NCI-H1417 (cell line): ENCODE measurements at regions not wholly inside any gene's neighbourhood (a gene's known extent, or its start where the extent isn't known, plus 50 kb on each side); places are given as distances from the start of the nearest gene placed in this dataset.
A peak's percentile ranks its signal among the peaks of the same experiment; 100 is the strongest.

Source experiments
- DNase-seq, 3 experiments: peaks; one replicate each; lab custom pipeline; 2025; lab: John Stamatoyannopoulos, UW

GRCh38 chr11:8826139-8826786, 84.7 kb upstream of the AKIP1 start:
- DNase-seq = no peak

GRCh38 chr11:8826901-8827560, 84.0 kb upstream of the AKIP1 start:
- DNase-seq = no peak

DNA sequence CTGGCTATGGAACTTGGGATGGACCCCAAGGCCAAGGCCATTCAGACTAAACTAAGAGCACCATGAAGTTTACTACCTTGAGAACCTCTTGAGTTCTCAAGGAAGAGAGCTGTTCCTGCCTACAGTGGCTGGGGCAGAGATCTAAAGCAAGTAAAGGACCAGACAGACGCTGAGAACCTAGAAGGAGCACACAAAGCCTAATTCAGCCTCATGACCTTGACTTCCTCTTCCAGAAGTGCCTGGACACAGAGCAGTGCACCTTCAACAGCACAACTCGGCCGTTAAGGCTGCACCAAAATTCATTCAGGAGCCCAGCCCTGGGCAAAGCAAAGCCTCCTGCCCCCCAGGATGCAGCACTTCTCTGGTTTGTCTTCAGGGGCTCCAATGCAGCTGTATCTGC, 82.9 kb upstream of the AKIP1 start:
- no peak for DNase-seq

DNA sequence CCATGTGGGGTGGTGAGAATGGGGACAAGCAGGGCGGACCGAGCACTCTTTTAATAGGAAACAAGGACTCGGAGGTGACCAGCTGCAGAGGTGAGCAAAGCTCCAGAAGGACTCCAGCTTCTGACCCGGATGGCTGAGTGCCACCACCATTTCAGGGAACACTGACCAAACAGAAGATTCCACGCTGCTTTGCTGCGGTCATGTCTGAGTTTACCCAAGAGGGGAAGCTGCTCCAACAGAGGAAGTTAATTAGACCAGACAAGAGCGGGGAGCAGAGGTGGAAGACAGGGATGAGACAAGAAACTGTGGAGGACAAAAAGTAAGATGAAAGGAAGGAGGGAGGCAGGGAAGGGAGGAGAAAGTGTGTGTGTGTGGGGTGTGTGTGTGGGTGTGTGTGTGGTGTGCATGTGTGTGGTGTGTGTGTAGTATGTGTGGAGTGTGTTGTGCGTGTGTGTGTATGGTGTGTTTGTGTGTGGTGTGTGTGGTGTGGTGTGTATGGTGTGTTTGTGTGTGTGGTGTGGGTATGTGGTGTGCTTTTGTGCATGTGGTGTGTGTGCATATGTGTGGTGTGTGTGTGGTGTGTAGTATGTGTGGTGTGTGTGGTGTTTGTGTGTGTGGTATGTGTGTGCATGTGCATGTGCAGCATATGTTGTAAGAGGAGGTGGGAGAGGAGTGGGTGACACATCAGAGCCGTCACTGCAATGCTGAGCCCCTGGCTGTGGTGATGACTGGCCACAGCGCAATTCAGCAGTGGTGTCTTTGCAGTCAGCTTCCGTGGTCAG, 82.2 kb upstream of the AKIP1 start:
- no peak for DNase-seq

DNA sequence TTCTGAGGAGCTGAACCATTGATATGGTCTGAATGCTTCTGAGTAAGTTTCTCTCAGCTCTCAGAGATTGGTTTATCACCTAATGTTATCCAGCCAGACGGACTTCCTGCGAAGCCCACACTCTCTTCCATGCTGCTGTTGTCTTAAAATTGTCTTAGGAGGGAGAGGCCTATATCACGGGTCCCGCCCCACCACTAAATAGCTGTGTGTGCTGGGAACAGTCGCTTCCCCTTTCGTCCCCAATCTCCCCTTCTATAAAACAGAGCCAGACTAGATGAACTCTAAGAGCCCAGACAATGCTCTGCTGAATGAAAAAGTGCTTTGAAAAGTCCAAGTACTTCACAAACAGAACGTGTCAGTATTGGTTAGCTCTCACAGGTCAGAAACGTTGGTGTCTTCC, 81.4 kb upstream of the AKIP1 start:
- no peak for DNase-seq

GRCh38 chr11:8830641-8831040, 80.3 kb upstream of the AKIP1 start:
- DNase-seq = no peak

GRCh38 chr11:8831861-8832260, 79.1 kb upstream of the AKIP1 start:
- DNase-seq = no peak

DNA sequence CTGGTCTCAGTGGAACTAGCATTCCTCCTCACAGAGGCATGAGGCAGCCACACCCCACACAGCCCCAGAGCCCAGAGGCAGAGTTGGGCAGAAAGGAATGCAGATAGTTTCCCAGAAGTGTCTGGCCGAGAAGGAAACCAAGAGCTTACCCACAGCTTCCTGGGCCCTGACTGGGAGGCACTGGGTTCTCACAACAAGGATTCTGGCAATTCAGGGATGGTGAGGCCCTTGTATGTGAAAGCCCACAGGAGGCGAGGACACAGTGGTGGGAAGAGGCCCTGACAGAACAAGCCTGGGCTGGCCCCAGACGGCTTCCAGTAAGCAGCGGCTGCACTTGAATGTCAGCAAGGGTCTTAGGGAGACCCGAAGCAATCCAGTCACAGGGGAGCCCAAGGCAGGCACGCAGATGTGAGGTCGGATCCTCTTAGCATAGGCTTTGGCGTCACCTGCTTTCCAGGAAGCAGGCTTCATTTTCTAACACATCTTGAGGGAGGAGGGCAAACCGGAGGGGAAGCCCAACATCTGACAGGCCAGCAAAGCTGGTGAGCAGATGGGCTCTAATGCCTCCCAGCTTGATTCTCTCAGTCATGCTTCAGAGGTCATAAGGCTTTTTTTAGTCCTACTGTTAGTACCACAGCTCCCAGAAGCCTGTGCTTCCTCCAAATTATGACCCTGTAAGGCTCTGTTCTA, 78.3 kb upstream of the AKIP1 start:
- DNase-seq = peak; percentile 4 to 72 (median 45)

DNA sequence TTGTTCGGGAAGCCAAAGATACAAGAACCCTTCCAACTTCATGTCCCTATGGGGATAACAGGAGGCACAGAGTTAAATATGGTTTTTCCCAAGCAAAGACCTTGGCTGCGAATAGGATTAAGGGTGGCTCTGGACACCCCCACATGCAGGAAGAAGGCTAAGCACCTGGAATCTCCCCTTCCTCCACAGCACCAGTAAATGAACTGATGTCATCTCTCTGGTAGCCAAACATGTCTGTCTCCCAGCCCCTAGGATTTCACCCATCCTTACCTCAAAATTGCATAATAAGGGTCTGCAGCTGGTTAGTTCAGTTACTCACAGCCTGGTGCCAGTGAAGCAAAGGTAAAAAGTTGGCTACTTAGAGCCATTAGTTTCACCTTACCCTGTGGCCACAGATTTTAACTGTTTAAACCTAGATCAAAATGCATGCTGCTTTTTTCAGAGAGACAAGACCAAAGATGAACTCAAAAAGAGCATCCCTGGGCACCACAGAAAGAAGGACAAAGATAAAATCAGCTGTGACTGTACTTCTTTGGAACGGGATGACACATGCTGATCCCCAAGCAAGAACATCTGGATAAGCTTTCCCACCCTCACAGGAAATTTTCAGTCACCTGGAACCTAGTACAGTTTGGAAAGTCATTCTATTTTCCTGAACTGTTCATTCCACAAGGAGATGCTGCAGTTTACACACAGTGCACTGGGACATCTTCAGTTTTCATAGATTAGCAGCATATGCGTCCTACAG, 77.2 kb upstream of the AKIP1 start:
- no peak for DNase-seq

DNA sequence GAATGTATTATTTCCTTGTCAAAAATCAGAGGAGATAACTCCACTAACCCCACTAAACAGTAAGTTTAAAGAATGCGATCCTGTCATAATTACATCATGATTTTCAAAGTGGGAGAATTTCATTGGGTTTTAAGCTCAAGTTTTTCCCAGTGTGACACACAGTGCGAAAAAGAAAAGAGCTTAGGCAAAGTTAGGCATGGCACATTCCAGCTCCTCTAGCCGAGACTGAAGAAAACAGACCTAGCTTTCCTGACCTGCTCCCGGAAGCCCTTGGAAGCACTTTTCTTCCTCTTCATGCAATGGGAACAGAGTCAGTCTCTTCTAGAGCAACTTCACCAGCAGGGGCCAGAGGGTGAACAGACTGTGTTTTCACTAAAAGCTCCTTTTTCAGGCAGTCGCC, 76.6 kb upstream of the AKIP1 start:
- DNase-seq = no peak

GRCh38 chr11:8838248-8838647, 72.7 kb upstream of the AKIP1 start:
- no peak for DNase-seq

DNA sequence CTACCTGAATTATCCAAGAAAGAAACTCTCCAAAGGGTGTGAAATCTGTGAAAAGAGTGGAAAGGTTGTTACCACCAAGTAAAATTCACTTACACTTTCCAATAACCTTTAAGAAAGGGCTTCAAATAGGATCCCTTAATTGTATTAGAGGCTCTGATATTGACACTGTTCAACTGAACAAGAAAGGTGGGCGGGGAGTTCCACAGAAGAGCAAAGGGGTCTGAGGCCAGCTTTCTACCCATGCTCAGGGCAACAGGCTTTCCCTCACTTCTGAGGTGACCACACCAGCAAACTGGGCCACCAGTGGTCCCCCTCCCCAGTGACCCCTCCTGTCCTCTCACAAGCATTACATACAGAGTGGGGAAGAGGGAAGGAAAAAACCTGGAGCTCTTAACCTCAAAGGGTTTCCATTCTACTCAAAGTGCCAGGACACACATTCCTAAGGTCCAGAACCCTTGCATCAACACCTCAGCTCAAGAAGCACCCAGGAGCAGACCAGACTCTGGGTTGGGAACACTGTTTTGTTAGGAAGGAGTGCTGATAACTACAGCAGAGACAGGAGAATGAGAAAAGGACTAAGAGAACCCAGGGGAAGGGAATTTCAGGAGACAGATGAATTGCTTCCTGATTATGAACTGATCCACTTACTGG, 71.6 kb upstream of the AKIP1 start:
- DNase-seq = peak in 1 of 3 experiments; percentile 32

DNA sequence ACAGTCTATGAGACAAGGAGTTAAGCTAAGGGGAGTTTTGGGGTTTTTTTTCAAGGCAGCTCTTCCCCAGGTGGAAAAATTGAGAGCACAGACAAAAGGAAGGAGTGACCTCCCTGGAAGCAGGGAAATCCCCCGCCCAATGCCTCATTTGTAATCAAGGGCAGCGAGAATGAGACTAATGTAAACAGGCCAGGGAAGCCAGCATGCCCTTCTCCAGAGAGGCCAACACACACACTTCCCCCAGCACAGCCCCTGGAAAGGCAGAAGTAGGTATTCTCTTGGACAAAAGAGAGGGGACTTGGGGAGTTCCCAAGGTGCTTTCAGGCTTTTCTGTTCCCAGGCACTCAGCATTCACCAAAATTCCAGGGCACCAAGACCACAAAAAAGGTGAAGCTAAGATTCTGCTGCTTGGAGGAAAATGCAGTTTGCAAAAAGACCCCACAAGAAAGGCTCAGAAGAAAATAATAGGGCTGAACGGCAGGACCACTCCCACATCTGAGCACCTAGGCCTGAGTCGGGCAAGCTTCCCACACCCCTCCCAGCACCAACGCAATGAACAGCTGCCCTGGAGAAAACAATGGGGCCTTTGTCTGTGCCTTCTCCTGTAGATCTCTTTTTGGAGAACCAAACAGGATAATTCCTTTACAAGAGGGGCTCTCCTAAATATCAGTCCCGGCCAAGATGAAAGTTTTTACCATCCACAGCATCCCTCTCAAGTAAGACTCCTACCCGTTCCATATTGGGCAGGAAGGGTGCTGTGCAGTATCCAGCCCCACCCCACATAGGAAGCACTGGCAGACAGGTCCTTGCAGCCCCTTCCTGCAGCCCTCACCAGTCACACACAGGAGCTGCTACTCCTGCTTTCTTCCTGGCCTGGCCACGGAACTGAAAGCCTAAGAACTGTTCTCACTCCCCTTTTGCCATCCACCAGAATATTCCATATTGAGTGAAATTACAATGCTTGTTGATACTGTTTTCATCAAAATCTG, 70.7 kb upstream of the AKIP1 start:
- DNase-seq = peak in 1 of 3 experiments; percentile 32

DNA sequence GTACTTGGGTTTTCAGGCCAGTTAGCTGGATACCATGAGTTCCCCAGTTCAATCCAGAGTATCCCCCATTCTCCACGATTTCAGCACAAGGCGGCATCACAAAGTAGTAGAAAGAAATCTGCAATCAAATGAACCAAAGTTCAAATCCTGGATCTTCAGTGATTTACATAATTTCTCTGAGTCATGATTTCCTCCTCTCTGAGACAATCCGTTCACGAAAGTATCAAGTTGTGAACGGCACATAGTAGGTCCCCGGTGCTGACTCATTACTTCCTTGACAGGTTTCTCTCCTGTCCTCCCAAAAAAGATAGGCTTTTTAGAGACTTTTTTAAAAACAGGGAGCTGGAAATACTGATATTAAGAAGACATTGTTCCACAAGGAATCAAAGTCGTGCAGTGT, 69.1 kb upstream of the AKIP1 start:
- no peak for DNase-seq

- DNase-seq = no peak
Observed at GRCh38 chr11:8858808-8859207, 52.2 kb upstream of the AKIP1 start.
